ENCODE measurements at regions not wholly inside any gene's neighbourhood (a gene's known extent, or its start where the extent isn't known, plus 50 kb on each side); places are given as distances from the start of the nearest gene placed in this dataset.

DNA sequence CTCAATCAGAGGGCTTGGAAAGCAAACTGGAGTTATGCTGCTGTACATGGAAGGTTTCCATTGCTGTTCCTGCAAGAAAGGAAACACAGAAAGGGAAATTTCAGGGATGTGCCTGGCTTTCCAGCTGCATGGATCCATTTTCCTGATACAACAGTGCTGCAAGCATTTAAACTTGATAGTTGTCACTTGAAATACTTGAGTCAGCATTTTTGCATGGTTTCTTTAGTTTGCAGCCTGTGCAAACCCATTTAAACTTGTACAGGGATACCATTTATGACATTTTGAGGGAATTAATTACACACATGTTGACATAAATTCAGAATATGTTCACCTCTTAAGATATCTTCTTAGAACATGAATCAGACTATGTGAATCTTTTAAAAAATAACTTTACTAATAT lies 131.1 kb upstream of the RASGEF1B start:
- H3K4me3 ChIP-seq (ENCODE audit: low read length): no peak overlapping the region
- H3K36me3 ChIP-seq (ENCODE audit: insufficient read depth, low read length): no peaks in the 10 kb centered on the region
- H3K9me2 ChIP-seq (replicated peaks; ENCODE audit: insufficient read depth, low read length): no peaks in the 10 kb centered on the region
- no peak overlapping the region for H2AFZ ChIP-seq (ENCODE audit: low read length)
- H3K79me2 ChIP-seq (ENCODE audit: low read length): no peaks in the 10 kb centered on the region
- no peak overlapping the region for H3K27ac ChIP-seq (ENCODE audit: low read length)
- DNase-seq: no peak
- H4K20me1 ChIP-seq (ENCODE audit: insufficient read depth, low read depth, low read length): no peaks in the 10 kb centered on the region
- no peaks in the 10 kb centered on the region for H3K27me3 ChIP-seq (ENCODE audit: low read length)
- H3K4me1 ChIP-seq (ENCODE audit: low read length): peaks cover 21% of the 10 kb centered on the region
- H3K9me3 ChIP-seq (ENCODE audit: low read length): no peaks in the 10 kb centered on the region
- H3K9ac ChIP-seq (ENCODE audit: low read length): no peak overlapping the region
- no peak overlapping the region for H3K4me2 ChIP-seq (ENCODE audit: low read depth, low read length, poor library complexity, severe bottlenecking)

DNA sequence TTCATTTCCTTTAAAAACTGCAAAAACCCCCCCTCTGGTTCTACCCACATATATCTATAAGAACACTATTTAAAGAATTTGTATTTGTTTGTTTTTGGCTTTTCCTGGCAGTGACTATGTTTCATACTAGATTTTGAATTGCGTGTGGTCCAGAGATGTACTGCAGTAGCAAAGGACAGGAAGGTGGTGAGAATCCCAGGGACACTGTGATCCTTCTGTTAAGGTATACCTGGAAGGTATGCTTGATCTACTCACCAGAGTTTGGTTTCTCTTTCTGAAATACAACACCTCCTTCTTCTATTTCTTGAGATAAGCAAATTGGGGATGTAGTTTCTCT lies 129.6 kb upstream of the RASGEF1B start:
- no peak overlapping the region for H2AFZ ChIP-seq (ENCODE audit: low read length)
- no peaks in the 10 kb centered on the region for H4K20me1 ChIP-seq (ENCODE audit: insufficient read depth, low read depth, low read length)
- peaks cover 11% of the 10 kb centered on the region for H3K4me1 ChIP-seq (ENCODE audit: low read length)
- no peaks in the 10 kb centered on the region for H3K36me3 ChIP-seq (ENCODE audit: insufficient read depth, low read length)
- no peak overlapping the region for H3K9ac ChIP-seq (ENCODE audit: low read length)
- H3K27ac ChIP-seq (ENCODE audit: low read length): no peak overlapping the region
- no peaks in the 10 kb centered on the region for H3K79me2 ChIP-seq (ENCODE audit: low read length)
- no peak overlapping the region for H3K4me3 ChIP-seq (ENCODE audit: low read length)
- no peaks in the 10 kb centered on the region for H3K27me3 ChIP-seq (ENCODE audit: low read length)
- H3K9me2 ChIP-seq (replicated peaks; ENCODE audit: insufficient read depth, low read length): no peaks in the 10 kb centered on the region
- DNase-seq: no peak
- no peaks in the 10 kb centered on the region for H3K9me3 ChIP-seq (ENCODE audit: low read length)
- H3K4me2 ChIP-seq (ENCODE audit: low read depth, low read length, poor library complexity, severe bottlenecking): no peak overlapping the region

DNA sequence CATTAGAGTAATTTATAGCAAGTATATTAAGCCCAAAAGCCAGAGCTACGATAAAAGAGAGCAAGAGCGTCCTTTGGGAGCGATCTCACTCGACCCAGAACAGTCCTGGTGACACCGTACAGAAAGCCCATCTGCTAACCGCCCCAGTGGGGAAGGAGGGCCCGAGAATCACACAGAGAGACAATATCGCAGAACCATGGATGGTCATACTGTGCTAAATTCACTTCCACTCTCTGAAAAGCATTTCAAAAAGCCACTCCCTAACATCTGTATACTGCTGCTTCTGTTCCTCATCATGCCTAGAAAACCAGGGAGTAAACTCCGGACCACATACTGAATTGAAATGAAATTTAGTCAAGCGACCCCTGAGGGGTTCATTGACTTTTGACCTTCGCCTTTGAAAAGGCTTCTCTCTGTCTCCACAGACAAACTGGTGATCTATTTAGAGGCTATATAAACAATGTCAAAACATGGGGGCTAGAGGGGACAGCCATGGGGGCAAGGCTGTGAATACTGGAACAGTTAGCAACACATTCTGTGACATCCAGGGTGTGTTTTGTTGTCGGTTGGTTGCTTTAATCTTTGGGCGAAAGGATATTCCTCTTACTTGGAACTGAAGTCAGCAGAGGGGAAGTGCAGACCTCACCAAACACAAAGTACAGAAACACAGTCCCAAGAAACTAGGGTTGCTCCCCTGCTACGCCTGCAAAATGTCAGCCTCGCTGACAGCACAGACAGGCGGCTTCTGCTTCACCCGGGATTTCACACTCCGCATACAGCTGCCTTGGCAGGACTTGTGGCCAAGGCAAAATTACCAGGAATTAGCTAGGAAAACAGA lies 129.0 kb upstream of the RASGEF1B start:
- Histone ChIP-seq H2AFZ (ENCODE audit: low read length) (no peak overlapping the region), H3K4me2 (ENCODE audit: low read depth, low read length, poor library complexity, severe bottlenecking) (no peak overlapping the region), H3K27me3 (ENCODE audit: low read length) (no peaks in the 10 kb centered on the region), H3K9me2 (replicated peaks; ENCODE audit: insufficient read depth, low read length) (no peaks in the 10 kb centered on the region), H3K79me2 (ENCODE audit: low read length) (no peaks in the 10 kb centered on the region), H3K36me3 (ENCODE audit: insufficient read depth, low read length) (no peaks in the 10 kb centered on the region), H3K4me3 (ENCODE audit: low read length) (no peak overlapping the region), H4K20me1 (ENCODE audit: insufficient read depth, low read depth, low read length) (no peaks in the 10 kb centered on the region), H3K9ac (ENCODE audit: low read length) (no peak overlapping the region), H3K9me3 (ENCODE audit: low read length) (no peaks in the 10 kb centered on the region), H3K4me1 (ENCODE audit: low read length) (peaks cover 10% of the 10 kb centered on the region), H3K27ac (ENCODE audit: low read length) (no peak overlapping the region)
- DNase-seq: no peak

DNA sequence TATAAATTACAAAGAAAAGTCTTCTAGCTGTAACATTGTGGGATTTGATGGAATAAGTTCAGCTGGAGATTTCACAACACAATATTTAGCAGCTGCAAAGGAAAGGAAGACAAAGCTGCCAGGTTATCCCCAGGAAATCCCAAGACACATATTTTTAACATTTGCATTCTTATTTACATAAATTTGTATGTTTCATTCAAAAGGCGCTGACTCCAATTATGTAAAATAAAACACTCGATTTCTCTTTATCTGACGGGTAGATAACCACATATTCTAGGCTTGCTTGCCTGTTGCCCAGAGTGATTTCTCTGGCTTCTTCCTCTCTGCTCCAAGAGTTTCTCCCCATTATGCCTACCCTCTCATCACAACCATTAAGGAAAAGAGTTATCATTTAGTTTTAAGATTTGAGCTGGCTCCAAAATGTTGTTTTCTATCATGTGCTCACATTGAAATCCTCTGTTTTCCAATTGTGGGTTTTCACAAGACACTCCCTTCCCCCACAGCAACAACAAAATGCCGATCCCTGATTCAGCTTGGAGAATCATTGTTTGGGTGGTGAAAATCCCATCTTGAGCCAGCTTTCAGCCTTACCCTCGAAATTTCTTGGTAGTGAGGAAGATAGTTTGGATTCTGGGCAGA lies 128.2 kb upstream of the RASGEF1B start:
- Histone ChIP-seq H3K9me2 (replicated peaks; ENCODE audit: insufficient read depth, low read length) (no peaks in the 10 kb centered on the region), H3K9me3 (ENCODE audit: low read length) (no peaks in the 10 kb centered on the region), H3K79me2 (ENCODE audit: low read length) (no peaks in the 10 kb centered on the region), H2AFZ (ENCODE audit: low read length) (no peak overlapping the region), H3K4me2 (ENCODE audit: low read depth, low read length, poor library complexity, severe bottlenecking) (no peak overlapping the region), H3K27me3 (ENCODE audit: low read length) (no peaks in the 10 kb centered on the region), H3K4me3 (ENCODE audit: low read length) (no peak overlapping the region), H3K9ac (ENCODE audit: low read length) (no peak overlapping the region), H3K36me3 (ENCODE audit: insufficient read depth, low read length) (no peaks in the 10 kb centered on the region), H3K4me1 (ENCODE audit: low read length) (peaks cover under 1% of the 10 kb centered on the region; the same call in 1 of the 2 replicates), H4K20me1 (ENCODE audit: insufficient read depth, low read depth, low read length) (no peaks in the 10 kb centered on the region), H3K27ac (ENCODE audit: low read length) (no peak overlapping the region)
- no peak for DNase-seq

DNA sequence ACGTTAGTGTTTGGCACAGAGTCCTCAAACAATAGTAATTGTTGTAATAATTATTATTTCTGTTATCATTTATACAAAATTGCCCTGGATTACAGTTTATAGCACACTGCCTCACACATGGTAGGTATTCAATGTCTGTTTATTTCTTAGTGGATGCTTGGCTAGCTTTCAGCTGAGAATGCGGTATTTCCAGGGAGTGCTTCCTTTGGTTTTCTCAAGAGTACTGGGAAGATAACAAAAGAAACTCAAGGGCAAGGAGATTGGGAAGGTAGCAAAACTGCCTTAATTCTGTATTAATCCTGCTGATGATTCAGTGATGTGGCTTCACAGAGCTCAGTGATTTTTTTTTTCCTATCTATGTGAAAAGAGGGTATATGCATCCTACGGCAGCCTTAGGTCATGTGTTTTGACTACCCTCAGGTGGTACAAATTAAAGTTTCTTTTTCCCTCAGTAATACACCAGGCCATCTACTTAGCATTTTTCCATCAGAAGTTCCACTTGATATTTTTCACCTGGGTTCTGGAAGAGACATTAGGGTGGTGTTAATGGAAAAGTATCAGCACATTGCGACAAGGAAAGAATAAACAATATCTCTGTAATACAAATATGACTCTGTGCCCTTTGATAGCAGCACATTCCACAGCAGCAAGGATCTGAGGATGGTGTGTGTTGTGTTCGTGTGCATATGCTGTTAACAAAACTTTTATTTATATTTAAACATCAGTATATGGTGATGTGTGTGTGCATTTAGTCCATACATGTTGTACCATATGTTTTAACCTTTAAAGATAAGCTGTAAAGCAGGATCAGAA lies 124.3 kb upstream of the RASGEF1B start:
- Histone ChIP-seq H3K9me2 (replicated peaks; ENCODE audit: insufficient read depth, low read length) (no peaks in the 10 kb centered on the region), H3K9ac (ENCODE audit: low read length) (no peak overlapping the region), H3K4me2 (ENCODE audit: low read depth, low read length, poor library complexity, severe bottlenecking) (no peak overlapping the region), H3K79me2 (ENCODE audit: low read length) (no peaks in the 10 kb centered on the region), H3K36me3 (ENCODE audit: insufficient read depth, low read length) (no peaks in the 10 kb centered on the region), H3K4me3 (ENCODE audit: low read length) (no peak overlapping the region), H4K20me1 (ENCODE audit: insufficient read depth, low read depth, low read length) (no peaks in the 10 kb centered on the region), H3K4me1 (ENCODE audit: low read length) (no peaks in the 10 kb centered on the region), H3K27me3 (ENCODE audit: low read length) (no peaks in the 10 kb centered on the region), H2AFZ (ENCODE audit: low read length) (no peak overlapping the region), H3K27ac (ENCODE audit: low read length) (no peak overlapping the region), H3K9me3 (ENCODE audit: low read length) (no peaks in the 10 kb centered on the region)
- DNase-seq: no peak

DNA sequence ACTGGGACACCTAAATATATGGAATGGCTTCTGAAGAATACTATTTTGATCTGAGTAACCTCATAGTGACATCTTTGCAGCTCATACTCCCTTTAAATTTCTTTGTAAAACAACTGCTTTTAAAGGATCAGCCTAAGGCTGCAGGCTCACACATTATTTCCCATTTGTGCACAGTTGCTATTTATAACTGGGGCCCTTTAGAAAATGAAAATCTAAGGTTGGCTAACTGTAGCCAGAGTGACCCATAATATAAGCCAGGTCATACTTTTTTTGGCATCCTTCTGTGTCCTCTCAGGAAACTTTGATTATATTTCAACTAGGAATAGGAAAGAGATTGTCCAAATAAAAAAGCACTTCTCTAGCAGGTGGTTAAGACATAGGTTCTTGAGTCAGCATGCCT lies 123.6 kb upstream of the RASGEF1B start:
- Histone ChIP-seq H3K4me1 (ENCODE audit: low read length) (no peaks in the 10 kb centered on the region), H2AFZ (ENCODE audit: low read length) (no peak overlapping the region), H3K4me2 (ENCODE audit: low read depth, low read length, poor library complexity, severe bottlenecking) (no peak overlapping the region)

DNA sequence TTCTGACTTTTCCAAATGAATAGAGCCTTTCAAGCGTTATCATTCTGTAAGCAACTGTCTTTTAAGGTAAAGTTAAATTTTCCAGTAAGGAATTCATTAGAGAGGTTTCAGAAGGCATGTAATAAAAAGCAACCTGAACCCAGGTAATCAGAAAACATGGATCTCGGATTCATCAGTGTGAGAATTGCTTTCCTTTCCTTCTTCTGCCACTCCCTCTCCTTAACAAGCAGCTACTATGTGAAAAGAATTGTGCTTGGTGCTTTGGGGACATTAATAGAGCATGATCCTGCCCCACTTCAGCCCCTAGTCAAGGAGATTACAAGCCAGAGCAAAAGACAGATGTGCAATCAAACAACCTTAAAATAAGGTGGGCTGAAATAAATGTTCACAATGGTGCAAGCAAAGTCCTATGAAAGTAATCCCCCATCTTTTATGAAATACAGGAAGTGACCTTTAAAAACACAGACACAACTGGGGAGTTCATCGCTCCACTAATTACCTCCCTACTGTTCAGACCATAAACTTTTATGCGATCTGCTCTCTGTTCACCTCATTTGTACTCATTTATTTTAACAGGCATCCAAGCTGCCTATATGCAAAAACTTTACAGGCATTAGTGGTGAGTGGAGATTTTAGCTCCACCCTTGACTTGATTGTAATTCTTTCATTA lies 122.9 kb upstream of the RASGEF1B start:
- Histone ChIP-seq H3K4me3 (ENCODE audit: low read length) (no peak overlapping the region), H3K9me3 (ENCODE audit: low read length) (no peaks in the 10 kb centered on the region), H4K20me1 (ENCODE audit: insufficient read depth, low read depth, low read length) (no peaks in the 10 kb centered on the region), H3K4me2 (ENCODE audit: low read depth, low read length, poor library complexity, severe bottlenecking) (no peak overlapping the region), H3K27me3 (ENCODE audit: low read length) (no peaks in the 10 kb centered on the region), H3K27ac (ENCODE audit: low read length) (no peak overlapping the region), H3K79me2 (ENCODE audit: low read length) (no peaks in the 10 kb centered on the region), H3K9ac (ENCODE audit: low read length) (no peak overlapping the region), H3K4me1 (ENCODE audit: low read length) (no peaks in the 10 kb centered on the region), H3K9me2 (replicated peaks; ENCODE audit: insufficient read depth, low read length) (no peaks in the 10 kb centered on the region), H3K36me3 (ENCODE audit: insufficient read depth, low read length) (no peaks in the 10 kb centered on the region), H2AFZ (ENCODE audit: low read length) (no peak overlapping the region)
- DNase-seq: no peak

More for the DNA sequence above, 123.6 kb upstream of the RASGEF1B start:
- H3K36me3 ChIP-seq (ENCODE audit: insufficient read depth, low read length): no peaks in the 10 kb centered on the region
- no peaks in the 10 kb centered on the region for H3K9me3 ChIP-seq (ENCODE audit: low read length)
- no peak for DNase-seq
- no peak overlapping the region for H3K4me3 ChIP-seq (ENCODE audit: low read length)
- no peaks in the 10 kb centered on the region for H4K20me1 ChIP-seq (ENCODE audit: insufficient read depth, low read depth, low read length)
- no peaks in the 10 kb centered on the region for H3K79me2 ChIP-seq (ENCODE audit: low read length)
- no peaks in the 10 kb centered on the region for H3K9me2 ChIP-seq (replicated peaks; ENCODE audit: insufficient read depth, low read length)
- H3K27ac ChIP-seq (ENCODE audit: low read length): no peak overlapping the region
- no peaks in the 10 kb centered on the region for H3K27me3 ChIP-seq (ENCODE audit: low read length)
- no peak overlapping the region for H3K9ac ChIP-seq (ENCODE audit: low read length)

DNA sequence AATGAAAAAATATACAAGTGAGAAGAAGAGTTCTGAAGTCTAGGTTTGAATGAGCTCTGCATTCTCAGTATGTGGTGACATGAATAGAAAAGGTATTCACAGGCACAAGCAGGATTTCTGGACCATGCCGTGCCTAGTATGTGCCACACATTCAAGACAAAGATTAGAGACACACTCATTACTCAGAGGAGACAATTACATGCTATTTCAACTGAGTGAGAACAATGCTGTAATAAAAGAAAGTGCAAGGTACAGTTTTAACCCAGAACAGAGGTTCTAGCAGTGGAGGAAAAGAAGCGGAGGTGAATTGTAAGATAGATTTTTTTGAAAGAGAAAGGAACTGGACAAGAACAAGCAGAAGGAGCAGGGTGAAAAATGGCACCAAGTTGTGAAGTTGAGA lies 121.0 kb upstream of the RASGEF1B start:
- Histone ChIP-seq H2AFZ (ENCODE audit: low read length) (no peak overlapping the region), H3K9me2 (replicated peaks; ENCODE audit: insufficient read depth, low read length) (no peaks in the 10 kb centered on the region), H3K27ac (ENCODE audit: low read length) (no peak overlapping the region), H3K4me2 (ENCODE audit: low read depth, low read length, poor library complexity, severe bottlenecking) (no peak overlapping the region), H3K4me3 (ENCODE audit: low read length) (no peak overlapping the region), H3K9me3 (ENCODE audit: low read length) (no peaks in the 10 kb centered on the region), H3K79me2 (ENCODE audit: low read length) (no peaks in the 10 kb centered on the region), H3K9ac (ENCODE audit: low read length) (no peak overlapping the region), H3K4me1 (ENCODE audit: low read length) (no peaks in the 10 kb centered on the region), H4K20me1 (ENCODE audit: insufficient read depth, low read depth, low read length) (no peaks in the 10 kb centered on the region), H3K36me3 (ENCODE audit: insufficient read depth, low read length) (no peaks in the 10 kb centered on the region), H3K27me3 (ENCODE audit: low read length) (no peaks in the 10 kb centered on the region)
- no peak for DNase-seq

All from Karpas-422 (cell line).